Activated CD4-positive, alpha-beta T cell treated with anti-CD3 and anti-CD28 coated beads, Interleukin-2, amount 50 U/mL, for 1 hour (primary cell): ENCODE measurements at regions not wholly inside any gene's neighbourhood (a gene's known extent, or its start where the extent isn't known, plus 50 kb on each side); places are given as distances from the start of the nearest gene placed in this dataset.
"Not testable (repeated sequence)": the region's sequence is repeated elsewhere in the genome, so short reads cannot be mapped to it uniquely, and the experiment has no call there.

Source experiments
- DNase-seq: peaks from one replicate; pipeline ENCODE4 v3.0.0-alpha.2; 2020

- DNase-seq = no peak
Observed at GRCh38 chr1:4452701-4453100, 201.7 kb upstream of the AJAP1 start.

GRCh38 chr1:4460052-4460451, 194.4 kb upstream of the AJAP1 start:
- DNase-seq = no peak

- DNase-seq = no peak
Observed at GRCh38 chr1:4460651-4461050, 193.8 kb upstream of the AJAP1 start.

- DNase-seq = no peak
Observed at GRCh38 chr1:4461726-4462290, 192.6 kb upstream of the AJAP1 start.

- DNase-seq = no peak
Observed at GRCh38 chr1:4462831-4463484, 191.5 kb upstream of the AJAP1 start.

- no peak for DNase-seq
Observed at GRCh38 chr1:4463631-4464030, 190.8 kb upstream of the AJAP1 start.

- DNase-seq = no peak
Observed at GRCh38 chr1:4464478-4464877, 189.9 kb upstream of the AJAP1 start.

- DNase-seq = no peak
Observed at GRCh38 chr1:4467241-4467640, 187.2 kb upstream of the AJAP1 start.

- no peak for DNase-seq
Observed at GRCh38 chr1:4468386-4468785, 186.0 kb upstream of the AJAP1 start.

- no peak for DNase-seq
Observed at GRCh38 chr1:4468804-4469514, 185.4 kb upstream of the AJAP1 start.

GRCh38 chr1:4476394-4476793, 178.0 kb upstream of the AJAP1 start:
- DNase-seq = no peak

GRCh38 chr1:4481451-4481850, 173.0 kb upstream of the AJAP1 start:
- DNase-seq = no peak

- no peak for DNase-seq
Observed at GRCh38 chr1:4482526-4482925, 171.9 kb upstream of the AJAP1 start.

GRCh38 chr1:4483021-4483625, 171.3 kb upstream of the AJAP1 start:
- no peak for DNase-seq

GRCh38 chr1:4485398-4485797, 169.0 kb upstream of the AJAP1 start:
- no peak for DNase-seq

- DNase-seq = no peak
Observed at GRCh38 chr1:4485878-4486277, 168.5 kb upstream of the AJAP1 start.

- DNase-seq = no peak
Observed at GRCh38 chr1:4486408-4487120, 167.8 kb upstream of the AJAP1 start.

GRCh38 chr1:4488018-4488417, 166.4 kb upstream of the AJAP1 start:
- no peak for DNase-seq

GRCh38 chr1:4489486-4489885, 164.9 kb upstream of the AJAP1 start:
- DNase-seq = no peak

- DNase-seq = not testable (repeated sequence)
Observed at GRCh38 chr1:4489992-4490391, 164.4 kb upstream of the AJAP1 start.

GRCh38 chr1:4494027-4494426, 160.4 kb upstream of the AJAP1 start:
- no peak for DNase-seq

- no peak for DNase-seq
Observed at GRCh38 chr1:4494558-4494957, 159.9 kb upstream of the AJAP1 start.

- no peak for DNase-seq
Observed at GRCh38 chr1:4495809-4496208, 158.6 kb upstream of the AJAP1 start.
